ENCODE measurements at regions not wholly inside any gene's neighbourhood (a gene's known extent, or its start where the extent isn't known, plus 50 kb on each side); places are given as distances from the start of the nearest gene placed in this dataset.

DNA sequence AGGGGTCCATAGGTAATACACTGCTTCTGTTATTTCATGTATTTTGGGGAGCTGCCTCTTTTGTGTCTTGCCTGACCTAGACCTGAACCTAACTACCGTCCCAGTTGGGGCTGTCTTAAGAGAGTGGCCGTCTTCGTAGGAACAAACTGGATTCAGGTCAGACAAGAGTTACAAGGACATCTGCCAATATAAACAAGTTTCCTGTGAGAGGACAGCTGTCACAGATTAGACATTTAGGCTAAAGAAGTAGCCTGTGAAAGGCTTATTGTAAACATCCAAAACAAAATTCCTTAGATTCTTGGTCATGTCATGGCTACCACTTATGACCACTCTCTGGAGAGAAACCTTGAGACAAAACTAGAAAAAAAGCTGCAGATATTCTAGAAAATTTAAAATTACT is 797.6 kb upstream of the AADAT start:
- no peaks in the 10 kb centered on the region for H3K9me3 ChIP-seq (ENCODE audit: control insufficient read depth in 1 of 2, insufficient read depth in 1 of 2, low read depth in 1 of 2, low read length in 2 of 2)
- no peaks in the 10 kb centered on the region for H3K4me1 ChIP-seq (ENCODE audit: control insufficient read depth in 1 of 2, insufficient read depth in 2 of 2, low read length in 2 of 2)
- ChIA-PET RAD21 (ENCODE audit: low non-redundant PET in 1 of 2, low total read pairs in 2 of 2, uncharacterized antibody in 2 of 2, unreplicated experiment in 2 of 2) (no interaction called here), POLR2A (no interaction called here), CTCF (no interaction called here)
- H4K20me1 ChIP-seq (ENCODE audit: insufficient read depth) = no peaks in the 10 kb centered on the region
- no peak overlapping the region for H3K4me3 ChIP-seq (replicated peaks in 1 of 2; ENCODE audit: low read depth in 1 of 2, low read length in 2 of 2)
- H3K9ac ChIP-seq (ENCODE audit: low read length) = no peak overlapping the region
- no peaks in the 10 kb centered on the region for H3K9me2 ChIP-seq (ENCODE audit: insufficient read depth)
- no peaks in the 10 kb centered on the region for H3K27me3 ChIP-seq (ENCODE audit: insufficient read depth, low read length)
- H3K4me2 ChIP-seq (ENCODE audit: low read length) = no peak overlapping the region
- TF ChIP-seq EZH2 (IDR thresholded peaks at IDR 0.05) (no peak), CEBPB (IDR thresholded peaks at IDR 0.05; ENCODE audit: low read depth) (no peak), CBX3 (IDR thresholded peaks at IDR 0.05; ENCODE audit: low read depth) (no peak), EZH2phosphoT487 (IDR thresholded peaks at IDR 0.05; ENCODE audit: borderline replicate concordance) (no peak), ZFX (IDR thresholded peaks at IDR 0.05) (no peak), EGR1 (IDR thresholded peaks at IDR 0.05; ENCODE audit: low read depth) (no peak), SIN3A (IDR thresholded peaks at IDR 0.05; ENCODE audit: low read depth) (no peak), POLR2AphosphoS5 (IDR thresholded peaks at IDR 0.05; ENCODE audit: low read depth, low read length) (no peak), RAD21 (IDR thresholded peaks at IDR 0.05; ENCODE audit: low read depth) (no peak)
- TF ChIP-seq, protein P1, sequence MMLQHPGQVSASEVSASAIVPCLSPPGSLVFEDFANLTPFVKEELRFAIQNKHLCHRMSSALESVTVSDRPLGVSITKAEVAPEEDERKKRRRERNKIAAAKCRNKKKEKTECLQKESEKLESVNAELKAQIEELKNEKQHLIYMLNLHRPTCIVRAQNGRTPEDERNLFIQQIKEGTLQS (IDR thresholded peaks at IDR 0.05) = no peak
- TF ChIP-seq, protein P2, sequence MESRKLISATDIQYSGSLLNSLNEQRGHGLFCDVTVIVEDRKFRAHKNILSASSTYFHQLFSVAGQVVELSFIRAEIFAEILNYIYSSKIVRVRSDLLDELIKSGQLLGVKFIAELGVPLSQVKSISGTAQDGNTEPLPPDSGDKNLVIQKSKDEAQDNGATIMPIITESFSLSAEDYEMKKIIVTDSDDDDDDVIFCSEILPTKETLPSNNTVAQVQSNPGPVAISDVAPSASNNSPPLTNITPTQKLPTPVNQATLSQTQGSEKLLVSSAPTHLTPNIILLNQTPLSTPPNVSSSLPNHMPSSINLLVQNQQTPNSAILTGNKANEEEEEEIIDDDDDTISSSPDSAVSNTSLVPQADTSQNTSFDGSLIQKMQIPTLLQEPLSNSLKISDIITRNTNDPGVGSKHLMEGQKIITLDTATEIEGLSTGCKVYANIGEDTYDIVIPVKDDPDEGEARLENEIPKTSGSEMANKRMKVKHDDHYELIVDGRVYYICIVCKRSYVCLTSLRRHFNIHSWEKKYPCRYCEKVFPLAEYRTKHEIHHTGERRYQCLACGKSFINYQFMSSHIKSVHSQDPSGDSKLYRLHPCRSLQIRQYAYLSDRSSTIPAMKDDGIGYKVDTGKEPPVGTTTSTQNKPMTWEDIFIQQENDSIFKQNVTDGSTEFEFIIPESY (IDR thresholded peaks at IDR 0.05; ENCODE audit: extremely low read depth, insufficient replicate concordance, low read length) = no peak
- no peaks in the 10 kb centered on the region for H3K79me2 ChIP-seq (ENCODE audit: insufficient read depth, low read length)
- ATAC-seq (no peak), DNase-seq (ENCODE audit: low read depth, low spot score) (no peak)
- no TSS peak for BruUV-seq (replicated peaks)
- no peak overlapping the region for H3K27ac ChIP-seq (ENCODE audit: low read depth, low read length)
- H3K36me3 ChIP-seq (ENCODE audit: control insufficient read depth in 1 of 2, insufficient read depth in 2 of 2, low read length in 2 of 2) = no peaks in the 10 kb centered on the region
- no peak overlapping the region for H2AFZ ChIP-seq (ENCODE audit: low read depth, low read length, poor library complexity, severe bottlenecking)
- intact Hi-C loops (cut with micrococcal nuclease) = no loop called here
